ENCODE measurements at regions not wholly inside any gene's neighbourhood (a gene's known extent, or its start where the extent isn't known, plus 50 kb on each side); places are given as distances from the start of the nearest gene placed in this dataset.

GRCh38 chr2:6579281-6579680 lies 286.4 kb downstream of the CMPK2 start:
- intact Hi-C loops (cut with DNase I): no loop called here
- Histone ChIP-seq H3K27me3 (no peaks in the 10 kb centered on the region), H3K36me3 (no peaks in the 10 kb centered on the region), H3K27ac (no peak overlapping the region), H3K4me3 (no peak overlapping the region), H3K9me3 (no peaks in the 10 kb centered on the region), H3K4me1 (no peaks in the 10 kb centered on the region)
- ATAC-seq: no peak
- DNase-seq: no peak
- TF ChIP-seq, protein P1, sequence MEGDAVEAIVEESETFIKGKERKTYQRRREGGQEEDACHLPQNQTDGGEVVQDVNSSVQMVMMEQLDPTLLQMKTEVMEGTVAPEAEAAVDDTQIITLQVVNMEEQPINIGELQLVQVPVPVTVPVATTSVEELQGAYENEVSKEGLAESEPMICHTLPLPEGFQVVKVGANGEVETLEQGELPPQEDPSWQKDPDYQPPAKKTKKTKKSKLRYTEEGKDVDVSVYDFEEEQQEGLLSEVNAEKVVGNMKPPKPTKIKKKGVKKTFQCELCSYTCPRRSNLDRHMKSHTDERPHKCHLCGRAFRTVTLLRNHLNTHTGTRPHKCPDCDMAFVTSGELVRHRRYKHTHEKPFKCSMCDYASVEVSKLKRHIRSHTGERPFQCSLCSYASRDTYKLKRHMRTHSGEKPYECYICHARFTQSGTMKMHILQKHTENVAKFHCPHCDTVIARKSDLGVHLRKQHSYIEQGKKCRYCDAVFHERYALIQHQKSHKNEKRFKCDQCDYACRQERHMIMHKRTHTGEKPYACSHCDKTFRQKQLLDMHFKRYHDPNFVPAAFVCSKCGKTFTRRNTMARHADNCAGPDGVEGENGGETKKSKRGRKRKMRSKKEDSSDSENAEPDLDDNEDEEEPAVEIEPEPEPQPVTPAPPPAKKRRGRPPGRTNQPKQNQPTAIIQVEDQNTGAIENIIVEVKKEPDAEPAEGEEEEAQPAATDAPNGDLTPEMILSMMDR (IDR thresholded peaks at IDR 0.05): no peak

DNA sequence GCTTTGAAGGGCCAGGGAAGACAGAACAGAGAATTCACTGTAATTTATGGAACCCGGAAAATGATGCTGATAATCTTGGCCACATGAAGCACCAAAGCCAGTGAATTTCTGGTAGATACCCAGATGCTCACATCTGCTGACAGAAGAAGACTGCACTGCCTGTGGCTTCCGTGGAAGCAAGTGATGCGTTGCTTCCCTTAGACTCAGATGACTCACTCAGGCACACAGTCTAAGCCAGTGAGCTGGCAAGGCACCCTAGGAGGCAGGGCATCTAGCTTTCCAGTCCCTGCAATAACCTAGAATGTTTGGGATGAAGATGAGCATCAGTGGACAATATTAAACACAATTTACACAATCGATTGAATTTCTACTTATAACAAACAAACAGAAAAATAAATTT lies 284.7 kb downstream of the CMPK2 start:
- DNase-seq: no peak
- no peak for ATAC-seq
- Histone ChIP-seq H3K4me1 (no peaks in the 10 kb centered on the region), H3K36me3 (no peaks in the 10 kb centered on the region), H3K4me3 (no peak overlapping the region), H3K9me3 (no peaks in the 10 kb centered on the region), H3K27me3 (no peaks in the 10 kb centered on the region), H3K27ac (no peak overlapping the region)
- intact Hi-C loops (cut with DNase I): no loop called here
- TF ChIP-seq, protein P1 (IDR thresholded peaks at IDR 0.05): no peak

- Histone ChIP-seq H3K27me3 (no peaks in the 10 kb centered on the region), H3K4me1 (no peaks in the 10 kb centered on the region), H3K36me3 (no peaks in the 10 kb centered on the region), H3K9me3 (no peaks in the 10 kb centered on the region), H3K4me3 (no peak overlapping the region), H3K27ac (no peak overlapping the region)
- TF ChIP-seq, protein P1 (IDR thresholded peaks at IDR 0.05): no peak
- no peak for ATAC-seq
- no peak for DNase-seq
- intact Hi-C loops (cut with DNase I): no loop called here
Measured at GRCh38 chr2:6589150-6589549, 276.6 kb downstream of the CMPK2 start.

DNA sequence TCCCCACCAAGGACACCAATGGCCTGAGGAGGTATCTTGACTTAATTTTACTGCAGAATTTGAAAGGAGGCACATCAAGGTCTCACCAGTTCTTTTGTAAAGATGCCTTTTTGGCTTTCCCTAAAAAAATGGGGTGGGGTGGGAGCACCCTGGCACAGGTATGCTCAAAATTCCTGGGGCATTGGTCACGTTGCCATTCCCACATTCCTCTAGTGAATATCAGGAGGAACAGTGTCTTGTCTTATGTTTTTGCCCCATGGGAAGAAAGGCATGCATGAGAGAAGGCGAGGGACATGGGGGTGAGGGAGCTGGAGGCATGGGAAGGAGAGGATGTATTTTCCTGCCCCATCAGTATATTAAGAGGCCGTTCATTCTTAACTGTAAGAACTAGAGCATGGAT lies 275.3 kb downstream of the CMPK2 start:
- DNase-seq (no peak), ATAC-seq (no peak)
- Histone ChIP-seq H3K4me3 (no peak overlapping the region), H3K27me3 (no peaks in the 10 kb centered on the region), H3K27ac (no peak overlapping the region), H3K36me3 (no peaks in the 10 kb centered on the region), H3K9me3 (no peaks in the 10 kb centered on the region), H3K4me1 (no peaks in the 10 kb centered on the region)
- TF ChIP-seq, protein P1 (IDR thresholded peaks at IDR 0.05): no peak
- intact Hi-C loops (cut with DNase I): no loop called here

DNA sequence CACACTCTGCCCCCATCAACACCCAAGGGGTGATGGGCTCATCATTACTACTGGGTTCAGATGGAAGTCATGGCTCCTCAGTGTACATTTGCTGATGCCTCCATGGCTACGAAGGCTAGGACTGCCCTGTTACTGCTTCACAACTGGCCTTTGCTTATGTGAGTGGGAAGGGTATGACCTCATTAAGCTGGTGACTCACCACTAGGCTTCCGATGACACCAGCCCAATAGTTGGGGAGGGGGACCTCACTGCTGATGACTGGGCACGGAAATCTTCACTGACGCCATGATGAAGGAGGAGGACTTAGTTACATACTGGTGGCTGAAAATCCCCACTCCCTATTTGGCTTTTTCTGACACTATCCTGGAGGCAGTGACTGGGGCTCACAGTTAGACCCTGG lies 263.2 kb downstream of the CMPK2 start:
- ATAC-seq (no peak), DNase-seq (no peak)
- Histone ChIP-seq H3K9me3 (no peaks in the 10 kb centered on the region), H3K4me3 (no peak overlapping the region), H3K27ac (no peak overlapping the region), H3K36me3 (no peaks in the 10 kb centered on the region), H3K4me1 (no peaks in the 10 kb centered on the region), H3K27me3 (no peaks in the 10 kb centered on the region)
- intact Hi-C loops (cut with DNase I): no loop called here
- TF ChIP-seq, protein P1 (IDR thresholded peaks at IDR 0.05): no peak

DNA sequence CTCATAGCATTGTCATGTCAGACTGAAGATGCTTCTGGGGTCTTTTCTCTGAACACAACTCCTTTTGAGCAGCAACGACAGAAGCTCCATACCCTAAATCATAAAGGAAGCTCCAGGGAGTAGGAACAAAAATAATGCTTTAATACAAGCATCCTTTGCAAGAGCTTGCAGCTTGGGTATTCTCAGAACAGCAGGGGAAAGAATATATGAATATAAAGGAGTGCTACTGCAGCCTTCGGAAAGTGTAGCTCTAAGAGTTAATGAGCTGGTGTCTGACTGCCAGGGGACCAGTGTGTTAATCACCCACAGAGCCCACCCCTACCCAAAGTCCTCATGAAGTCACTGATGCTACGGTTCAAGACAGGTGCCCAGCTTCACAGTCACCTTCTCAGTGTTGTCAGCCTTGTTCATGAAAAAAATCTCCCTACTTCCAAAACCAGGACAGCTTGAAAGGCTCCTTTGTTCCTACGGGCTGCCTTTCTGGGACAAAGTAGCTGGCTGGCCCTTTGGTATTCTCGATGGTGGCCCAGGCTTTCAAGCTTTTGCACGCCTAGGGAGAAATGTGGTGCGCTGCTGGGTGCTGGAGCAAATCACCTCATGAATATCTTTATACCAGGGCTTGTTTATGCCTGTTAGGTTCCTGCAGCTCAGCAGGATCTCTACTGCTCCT lies 259.7 kb downstream of the CMPK2 start:
- ATAC-seq: no peak
- H3K36me3 ChIP-seq: no peaks in the 10 kb centered on the region
- H3K4me3 ChIP-seq: no peak overlapping the region
- TF ChIP-seq, protein P1 (IDR thresholded peaks at IDR 0.05): no peak
- no peaks in the 10 kb centered on the region for H3K9me3 ChIP-seq
- DNase-seq: no peak
- H3K27ac ChIP-seq: no peak overlapping the region
- intact Hi-C loops (cut with DNase I): no loop called here
- H3K4me1 ChIP-seq: no peaks in the 10 kb centered on the region
- no peaks in the 10 kb centered on the region for H3K27me3 ChIP-seq
